T-helper 1 cell treated with Interleukin-12 subunit alpha and Interleukin-12 subunit beta and Interleukin-4 antibody, amounts not matched to agents 30 ng/mL and 1 ng/mL, for 36 hours (primary cell): ENCODE measurements at regions not wholly inside any gene's neighbourhood (a gene's known extent, or its start where the extent isn't known, plus 50 kb on each side); places are given as distances from the start of the nearest gene placed in this dataset.
"Not testable (repeated sequence)": the region's sequence is repeated elsewhere in the genome, so short reads cannot be mapped to it uniquely, and the experiment has no call there.

Source experiments
- intact Hi-C: fragments of 100-400 bp; cut with micrococcal nuclease; formaldehyde crosslinking; loops from one replicate; pipeline ENCODE4 v1.15.1; 2024

DNA sequence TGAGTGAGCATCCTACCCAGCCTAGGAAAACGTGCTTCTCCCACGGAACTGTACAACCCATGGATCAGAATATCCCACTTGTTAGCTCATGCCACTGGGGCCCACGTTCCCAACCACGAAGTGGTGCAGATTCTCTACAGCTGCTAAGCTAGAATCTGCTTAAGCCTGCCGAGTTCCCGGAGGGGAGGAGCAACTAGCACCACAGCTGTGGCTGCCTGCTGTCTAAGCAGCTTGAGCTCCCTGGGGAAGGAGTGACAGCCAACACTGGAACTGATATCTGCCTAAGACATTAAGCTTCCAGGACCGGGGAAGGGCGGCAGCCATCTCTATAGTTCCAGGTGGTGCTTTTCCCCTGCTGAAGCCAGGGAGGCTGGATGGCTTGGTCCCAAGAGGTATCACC, 334.7 kb upstream of the CHRM2 start:
- intact Hi-C loops: no loop called here

DNA sequence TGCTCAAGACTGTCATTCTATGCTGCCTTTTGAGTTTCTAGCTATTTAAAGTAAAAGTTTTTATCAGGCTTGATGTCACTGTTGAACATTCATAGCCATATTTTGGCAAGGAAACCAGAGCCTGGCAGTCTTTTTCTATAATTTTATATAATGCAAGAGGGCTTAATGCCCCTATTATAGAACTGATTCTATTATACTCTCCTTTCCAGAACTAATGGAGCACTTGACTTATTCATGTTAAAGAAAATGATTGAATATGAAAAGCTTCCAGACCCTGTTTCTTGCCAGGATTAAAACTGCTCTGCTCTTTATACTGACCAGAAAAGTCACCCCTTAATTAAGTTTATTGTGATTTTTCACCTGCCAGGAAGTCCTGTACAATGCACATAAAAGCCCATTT, 337.6 kb upstream of the CHRM2 start:
- intact Hi-C loops: no loop called here

DNA sequence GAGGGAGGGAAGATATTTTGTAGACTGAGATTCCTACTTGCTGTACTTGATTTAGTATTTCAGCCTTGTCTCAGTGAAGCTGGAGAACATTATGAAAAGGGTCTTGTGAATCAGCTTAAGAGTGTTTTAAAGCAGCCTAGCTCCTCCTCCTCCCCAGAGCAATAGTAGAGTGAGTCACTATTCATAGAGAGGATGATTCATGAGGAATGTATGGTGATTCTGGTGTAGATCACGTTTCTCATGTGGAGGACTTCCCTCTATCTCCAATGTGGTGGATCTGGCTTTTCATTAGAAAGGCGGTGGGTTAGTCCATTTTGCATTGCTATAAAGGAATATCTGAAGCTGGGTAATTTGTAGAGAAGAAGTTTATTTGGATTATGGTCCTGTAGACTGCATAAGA, 340.1 kb upstream of the CHRM2 start:
- intact Hi-C loops: no loop called here

DNA sequence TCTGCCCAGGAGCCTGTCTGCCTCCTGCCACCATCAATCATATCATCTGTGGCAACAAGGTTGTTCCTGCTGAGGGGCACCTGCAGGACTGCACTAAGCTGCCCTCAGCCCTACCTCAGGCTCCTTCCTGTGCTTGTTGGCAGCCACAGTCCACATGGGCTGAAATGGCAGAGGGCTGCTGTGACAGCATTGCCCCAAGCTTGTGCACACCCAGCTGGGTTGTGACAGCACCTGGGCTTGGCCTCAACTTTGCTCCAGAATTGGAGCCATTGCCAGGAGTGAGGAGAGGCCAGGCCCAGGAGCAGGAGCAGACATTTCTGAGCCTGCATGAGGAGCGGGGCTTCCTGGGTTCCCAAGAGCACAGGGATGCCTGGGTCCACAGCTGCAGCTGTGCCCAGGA, 340.9 kb upstream of the CHRM2 start:
- intact Hi-C loops: no loop called here

DNA sequence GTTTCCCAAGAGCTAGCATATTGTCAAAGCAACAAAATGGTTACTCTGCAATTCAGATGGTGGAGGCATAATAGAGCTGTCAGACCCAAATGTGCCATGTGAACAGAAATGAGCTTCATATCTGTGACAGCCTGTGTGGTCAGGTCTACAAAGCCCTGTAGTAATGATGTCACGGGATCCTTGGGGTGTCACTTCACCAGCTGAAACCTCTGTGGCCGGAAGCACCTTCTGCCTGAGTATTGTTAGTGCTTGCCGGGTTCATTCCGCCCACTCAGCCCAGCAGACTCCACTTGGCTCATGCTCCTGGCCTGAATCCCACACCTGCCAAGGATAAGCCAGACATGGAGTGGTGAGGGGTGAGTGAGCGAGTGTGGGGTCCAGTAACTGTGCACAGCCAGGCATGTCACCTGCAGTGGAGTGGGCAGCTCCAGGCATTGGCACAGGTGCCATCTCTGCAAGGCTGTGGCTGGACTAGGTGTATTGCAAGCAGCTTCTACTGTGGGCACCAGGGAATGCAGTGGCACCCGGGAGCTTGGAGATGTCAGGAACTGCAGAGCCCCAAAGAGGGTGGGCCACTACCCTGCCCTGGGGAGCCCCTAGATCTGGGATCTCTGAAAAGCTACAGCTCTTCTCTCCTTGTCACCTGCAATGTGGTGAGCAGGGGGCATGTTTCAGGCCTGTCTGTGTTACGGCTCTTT, 341.9 kb upstream of the CHRM2 start:
- intact Hi-C loops: no loop called here

DNA sequence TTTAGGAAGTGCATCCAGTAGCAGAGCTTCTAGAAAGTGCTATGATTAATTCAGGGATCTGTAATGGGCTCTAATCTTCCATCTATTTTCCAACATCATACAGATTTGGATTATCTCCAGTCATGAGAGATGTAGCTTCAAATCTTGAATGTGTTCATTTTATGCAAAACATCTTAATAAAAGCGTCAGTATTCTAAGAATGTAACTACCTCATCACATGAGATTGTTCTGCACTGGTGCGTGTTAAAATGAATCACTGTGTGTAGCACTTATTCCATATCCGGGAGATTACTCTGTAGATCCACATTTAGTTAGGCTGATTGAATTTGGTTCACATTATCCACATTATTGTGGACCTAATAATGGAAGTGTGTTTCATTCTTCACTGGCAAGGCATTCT, 344.9 kb upstream of the CHRM2 start:
- intact Hi-C loops: no loop called here

DNA sequence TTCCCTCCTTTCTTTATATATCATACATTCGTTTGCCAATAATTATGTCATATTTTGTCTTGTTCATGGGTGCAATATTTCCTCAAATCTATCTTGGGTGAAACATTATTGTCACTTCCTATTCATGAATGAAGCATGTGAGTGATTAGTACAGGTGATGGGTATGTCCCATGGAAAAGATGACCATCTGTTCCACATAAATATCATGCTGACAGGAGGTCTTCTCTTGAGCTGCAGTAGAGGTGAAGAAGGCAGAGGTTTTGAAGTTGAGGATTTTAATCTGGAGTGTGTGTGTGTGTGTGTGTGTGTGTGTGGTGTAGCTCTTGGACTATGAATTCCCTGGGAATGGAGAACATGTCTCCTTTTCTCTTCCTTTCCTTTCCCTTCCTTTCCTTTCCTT, 350.5 kb upstream of the CHRM2 start:
- intact Hi-C loops: no loop called here

DNA sequence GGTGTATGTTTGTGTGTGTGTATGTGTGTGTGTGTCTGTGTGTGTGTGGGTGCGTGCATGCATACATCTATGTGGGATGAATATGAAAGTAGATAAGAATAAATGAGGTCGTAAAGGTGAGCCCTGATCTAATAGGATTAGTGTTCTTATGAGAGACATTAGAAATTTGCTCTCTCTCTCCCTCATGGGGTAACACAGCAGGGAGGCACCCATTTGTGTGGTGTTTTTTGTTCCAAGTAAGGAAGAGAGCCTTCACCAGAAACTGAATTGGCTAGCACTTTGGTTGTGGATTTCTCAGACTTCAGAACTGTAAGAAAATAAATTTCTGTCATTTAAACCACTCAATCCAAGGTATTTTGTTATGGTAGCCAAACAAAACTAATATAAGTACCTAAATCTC, 353.7 kb upstream of the CHRM2 start:
- intact Hi-C loops: no loop called here

DNA sequence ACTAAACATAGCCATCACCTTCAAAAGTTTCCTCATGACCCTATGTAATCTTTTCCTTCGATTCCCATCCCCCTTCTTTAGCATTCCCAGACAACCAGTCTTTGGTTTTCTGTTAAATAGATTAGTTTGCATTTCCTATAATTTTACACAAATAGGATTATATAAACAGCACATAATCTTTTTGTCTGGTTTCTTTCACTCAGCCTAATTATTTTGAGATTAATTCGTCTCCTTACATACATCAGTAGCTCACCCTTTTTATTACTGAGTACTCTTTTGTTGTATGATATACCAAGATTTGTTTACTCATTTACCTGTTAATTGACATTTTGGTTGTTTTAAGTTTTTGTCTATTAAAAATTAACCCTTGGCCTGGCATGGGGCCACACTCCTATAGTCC, 354.7 kb upstream of the CHRM2 start:
- intact Hi-C loops: no loop called here

DNA sequence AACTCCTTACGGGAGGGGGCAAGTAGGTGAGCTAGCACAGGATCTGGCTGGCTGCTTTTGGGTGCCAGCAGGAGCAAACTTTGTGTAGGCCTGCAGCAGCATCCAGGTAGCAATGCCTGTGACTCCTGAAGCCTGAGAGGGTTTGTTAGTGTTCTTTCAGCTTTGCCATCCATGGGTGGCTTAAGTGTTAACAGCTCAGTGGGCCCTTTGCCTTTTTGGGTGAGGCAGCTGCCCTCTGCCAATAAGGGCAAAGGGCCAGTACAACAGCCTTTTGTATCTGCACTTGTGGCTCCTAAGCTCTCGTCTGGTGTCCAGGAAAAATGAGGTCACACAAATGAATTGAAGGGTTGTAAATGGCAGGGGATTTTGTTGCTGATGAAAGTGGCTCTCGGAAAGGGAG, 359.0 kb upstream of the CHRM2 start:
- intact Hi-C loops: no loop called here

DNA sequence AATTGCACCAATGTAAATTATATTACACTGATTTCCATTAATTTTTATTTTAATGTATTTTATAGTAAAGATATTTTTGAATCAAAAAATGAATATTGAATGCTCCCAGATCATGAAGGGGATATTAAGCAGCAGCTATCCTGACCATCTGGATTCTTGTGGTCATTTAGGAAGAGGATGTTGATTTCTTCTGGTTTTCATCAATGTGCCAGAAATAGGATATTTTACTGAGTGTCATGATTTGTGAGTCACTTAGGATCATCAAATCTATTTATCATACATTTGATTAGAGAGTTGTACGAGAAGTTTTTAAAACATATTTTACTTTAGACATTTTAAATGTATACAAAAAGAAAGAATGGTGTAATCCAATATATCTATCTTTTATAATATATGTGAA, 366.3 kb upstream of the CHRM2 start:
- intact Hi-C loops: no loop called here

DNA sequence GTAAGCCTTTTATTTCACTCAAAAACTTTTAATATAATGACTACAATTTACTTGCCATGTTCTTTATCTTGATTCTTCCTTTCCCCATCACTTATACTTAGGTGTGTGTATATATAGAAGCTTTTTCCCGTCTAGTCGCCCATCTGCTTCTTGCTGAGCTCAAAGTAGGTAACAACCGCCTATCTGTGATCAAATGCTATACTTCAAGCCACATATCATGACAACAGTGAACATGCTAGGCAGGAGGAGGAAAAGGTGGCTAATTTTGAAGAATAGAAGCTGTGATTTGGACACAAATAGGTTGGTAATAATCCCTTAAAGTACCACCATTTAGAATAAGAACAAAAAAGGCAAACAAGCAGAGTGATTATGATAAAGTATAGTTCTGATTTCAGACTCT, 367.3 kb upstream of the CHRM2 start:
- intact Hi-C loops: no loop called here

DNA sequence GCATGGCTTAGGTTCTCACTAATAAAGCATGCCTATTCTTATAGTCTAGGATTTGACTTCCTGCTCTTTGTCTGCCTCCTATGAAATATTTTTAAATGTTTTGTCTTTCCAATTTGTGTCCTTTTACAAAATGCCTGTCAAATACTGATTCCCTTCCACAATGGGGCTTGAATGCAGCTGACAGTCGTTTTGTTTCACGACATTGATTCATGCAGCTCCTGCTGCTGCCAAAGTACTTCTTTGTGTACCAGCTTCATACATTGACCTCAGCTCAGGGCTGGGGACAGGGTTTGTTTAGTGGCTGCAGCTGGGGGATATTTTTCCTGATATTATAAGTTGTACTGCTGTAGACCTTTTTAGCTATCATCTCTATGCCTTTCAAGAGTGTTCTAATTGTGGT, 371.9 kb upstream of the CHRM2 start:
- intact Hi-C loops: no loop called here

DNA sequence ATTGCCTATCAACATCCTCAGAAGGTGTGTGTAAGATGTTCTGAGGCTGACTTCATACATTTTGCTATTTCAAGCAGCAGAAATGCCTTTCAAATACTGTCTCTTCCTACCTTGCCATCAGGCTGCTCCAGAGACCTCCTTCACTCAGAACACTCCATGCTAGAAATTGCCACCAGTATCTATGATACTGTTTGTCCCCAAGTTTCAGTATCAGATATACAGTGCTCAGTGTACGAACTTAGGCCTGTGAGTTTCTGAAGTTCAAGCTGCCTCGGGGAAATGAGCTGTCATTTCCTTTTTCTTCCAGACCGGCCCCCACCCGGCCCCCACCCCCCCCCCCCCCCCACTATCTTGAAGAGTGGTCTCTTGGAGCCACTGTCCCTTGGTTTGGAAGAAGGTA, 373.4 kb upstream of the CHRM2 start:
- intact Hi-C loops: no loop called here

DNA sequence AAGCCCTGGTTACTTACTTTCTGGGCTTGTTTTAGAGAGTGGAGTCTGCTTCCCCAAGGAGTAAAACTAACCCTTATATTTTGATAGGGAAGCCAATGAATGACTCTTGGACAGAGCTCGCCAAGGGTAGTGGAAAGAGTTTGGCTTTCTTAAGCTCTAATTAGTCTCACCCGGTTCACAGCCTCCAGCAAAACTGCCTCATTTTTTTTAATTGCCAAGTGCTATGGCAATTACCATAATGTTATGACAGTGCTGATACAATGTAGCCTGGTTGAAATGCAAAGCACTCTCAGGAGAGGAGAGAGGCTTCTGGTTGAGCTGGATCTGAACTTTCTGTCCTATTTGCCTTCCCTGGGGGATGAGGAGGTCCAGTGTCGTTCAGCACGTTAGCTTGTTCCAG, 376.1 kb upstream of the CHRM2 start:
- intact Hi-C loops: no loop called here

DNA sequence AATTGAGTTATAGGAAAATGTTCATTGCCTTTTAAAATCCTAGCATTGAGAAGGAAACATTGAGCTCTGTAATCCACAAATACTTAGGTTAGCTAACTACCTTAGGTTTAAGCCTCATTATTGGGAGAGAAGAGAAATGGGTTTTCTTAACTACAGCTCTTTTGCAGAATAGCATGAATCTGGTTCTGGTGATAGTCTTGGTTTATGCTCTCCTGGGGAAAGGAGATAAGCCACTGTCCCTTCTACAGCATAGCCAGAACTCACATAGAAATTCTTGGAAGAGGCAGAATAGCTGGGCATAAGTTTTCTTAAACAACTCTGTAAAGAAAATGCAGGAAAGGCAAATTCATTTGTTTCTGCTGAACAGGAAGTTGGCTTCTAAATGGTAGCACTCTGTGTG, 378.6 kb upstream of the CHRM2 start:
- intact Hi-C loops: no loop called here

DNA sequence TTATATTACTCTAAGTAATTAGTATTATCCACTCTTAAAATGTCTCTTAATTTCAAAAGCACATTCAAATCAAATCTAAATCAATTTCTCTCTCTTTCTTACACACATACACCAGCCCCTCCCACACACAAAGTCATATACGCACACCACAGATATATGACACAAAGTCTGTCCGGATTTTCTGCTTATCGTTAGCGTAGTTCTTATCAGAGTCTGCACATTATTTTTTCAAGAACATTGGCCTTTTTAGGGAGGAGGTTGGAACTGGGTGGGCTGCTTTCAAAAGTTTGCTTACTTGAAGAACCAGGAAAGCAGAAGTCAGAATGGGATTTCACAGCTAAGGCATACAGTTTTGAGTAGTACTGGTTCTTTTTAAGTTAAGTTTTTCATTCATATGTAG, 387.6 kb upstream of the CHRM2 start:
- intact Hi-C loops: no loop called here

DNA sequence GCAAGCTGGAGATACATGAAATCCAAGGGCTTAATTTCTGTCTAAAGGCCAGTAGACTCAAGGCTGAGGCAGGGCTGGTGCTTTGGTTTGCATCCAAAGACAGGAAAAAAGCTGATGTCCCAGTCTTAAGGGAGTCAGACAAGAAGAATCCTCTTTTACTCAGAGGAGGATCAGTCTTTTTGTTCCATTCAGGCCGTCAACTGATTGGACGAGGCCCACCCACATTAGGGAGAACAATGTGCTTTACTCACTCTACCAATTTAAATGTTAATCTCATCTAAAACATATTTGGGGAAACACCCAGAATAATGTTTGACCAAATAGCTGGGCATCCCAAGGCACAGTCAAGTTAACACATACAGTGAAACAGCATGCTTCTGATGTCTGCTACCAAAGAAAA, 388.5 kb upstream of the CHRM2 start:
- intact Hi-C loops: no loop called here

DNA sequence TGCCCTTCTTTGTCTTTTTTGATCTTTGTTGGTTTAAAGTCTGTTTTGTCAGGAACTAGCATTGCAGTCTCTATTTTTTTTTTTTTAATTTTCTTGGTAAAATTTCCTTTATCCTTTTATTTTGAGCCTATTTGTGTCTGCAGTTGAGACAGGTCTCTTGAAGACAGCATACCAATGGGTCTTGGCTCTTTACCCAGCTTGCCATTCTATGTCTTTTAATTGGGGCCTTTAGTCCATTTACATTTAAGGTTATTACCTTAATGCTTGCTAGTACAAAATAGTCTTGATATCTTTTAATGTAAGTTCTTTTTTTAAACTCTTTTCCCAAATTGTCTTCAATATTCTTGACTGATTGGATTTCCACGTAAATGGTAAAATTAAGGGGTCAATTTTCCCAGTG, 398.3 kb upstream of the CHRM2 start:
- intact Hi-C loops: no loop called here

DNA sequence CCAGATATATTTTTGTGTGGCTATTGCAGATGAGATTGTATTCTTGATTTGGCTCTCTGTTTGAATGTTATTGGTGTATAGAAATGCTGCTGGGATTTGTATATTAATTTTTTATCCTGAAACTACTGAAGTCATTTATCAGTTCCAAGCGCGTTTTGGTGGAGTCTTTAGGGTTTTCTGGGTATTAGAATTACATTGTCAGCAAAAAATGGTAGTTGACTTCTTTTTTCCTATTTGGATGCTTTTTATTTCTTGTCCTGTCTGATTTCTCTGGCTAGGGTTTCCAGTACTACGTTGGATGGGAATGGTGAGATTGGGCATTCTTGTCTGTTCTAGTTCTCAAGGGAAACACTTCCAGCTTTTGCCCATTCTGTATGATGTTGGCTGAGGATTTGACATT, 415.5 kb upstream of the CHRM2 start:
- intact Hi-C loops: no loop called here

DNA sequence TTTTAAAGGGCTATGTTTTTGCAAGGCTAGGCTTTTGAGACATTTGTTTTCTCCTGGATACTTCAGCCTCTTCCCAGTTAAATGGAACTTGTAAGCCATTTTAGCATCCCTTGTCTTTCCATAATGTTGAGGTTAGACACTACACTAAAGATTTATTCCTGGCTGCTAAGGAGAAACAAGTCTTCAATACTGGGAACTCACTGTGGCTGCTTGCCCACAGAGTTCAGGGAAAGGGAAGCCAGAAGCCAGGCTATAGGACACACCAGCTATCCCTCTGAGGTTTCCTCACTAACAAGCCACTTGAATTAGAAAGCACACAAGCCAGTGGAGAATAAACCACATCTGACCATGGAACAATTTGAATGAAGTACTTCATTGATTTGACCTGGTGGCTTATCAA, 421.7 kb upstream of the CHRM2 start:
- intact Hi-C loops: no loop called here

DNA sequence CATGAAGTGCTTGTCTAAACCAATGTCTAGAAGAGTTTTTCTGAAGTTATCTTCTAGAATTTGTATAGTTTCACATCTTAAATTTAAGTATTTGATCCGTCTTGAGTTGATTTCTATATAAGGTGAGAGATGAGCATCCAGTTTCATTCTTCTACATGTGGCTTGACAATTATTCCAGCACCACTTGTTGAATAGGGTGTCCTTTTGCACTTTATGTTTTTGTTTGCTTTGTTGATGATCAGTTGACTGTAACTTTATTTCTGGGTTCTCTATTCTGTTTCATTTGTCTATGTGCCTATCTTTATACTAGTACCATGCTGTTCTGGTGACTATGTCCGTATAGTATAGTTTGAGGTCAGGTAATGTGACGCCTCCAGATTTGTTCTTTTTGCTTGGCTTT, 426.6 kb upstream of the CHRM2 start:
- intact Hi-C loops: no loop called here

DNA sequence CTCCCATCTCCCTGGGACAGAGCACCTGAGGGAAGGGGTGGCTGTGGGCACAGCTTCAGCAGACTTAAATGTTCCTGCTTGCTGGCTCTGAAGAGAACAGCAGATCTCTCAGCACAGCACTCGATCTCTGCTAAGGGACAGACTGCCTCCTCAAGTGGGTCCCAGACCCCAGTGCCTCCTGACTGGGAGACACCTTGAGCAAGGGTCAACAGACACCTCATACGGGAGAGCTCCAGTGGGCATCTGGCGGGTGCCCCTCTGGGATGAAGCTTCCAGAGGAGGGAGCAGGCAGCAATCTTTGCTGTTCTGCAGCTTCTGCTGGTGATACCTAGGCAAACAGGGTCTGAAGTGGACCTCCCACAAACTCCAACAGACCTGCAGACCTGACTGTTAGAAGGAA, 436.7 kb upstream of the CHRM2 start:
- intact Hi-C loops: not testable (repeated sequence)

DNA sequence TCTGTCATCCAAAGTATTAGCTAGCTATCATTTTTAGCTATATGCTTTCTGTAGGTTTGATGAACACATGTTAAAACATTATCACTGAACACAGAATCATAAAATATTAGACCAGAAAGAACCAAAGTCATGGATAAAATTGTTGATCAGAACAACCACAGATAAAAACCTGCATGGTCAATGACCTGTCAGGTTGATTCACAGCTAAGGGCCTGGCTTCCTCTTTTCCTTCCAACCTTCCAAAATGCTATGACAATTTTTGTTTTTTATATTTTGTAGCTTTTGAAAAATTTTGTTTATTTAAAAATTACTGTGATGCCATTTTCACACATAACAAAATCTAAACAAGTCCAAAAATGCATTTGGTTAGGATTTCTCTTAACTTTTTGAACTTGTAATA, 444.4 kb upstream of the CHRM2 start:
- intact Hi-C loops: loop anchor here (10.0 kb wide), 1 partner anchor 651 kb away; no protein-coding TSS in a partner anchor
